ENCODE measurements at regions not wholly inside any gene's neighbourhood (a gene's known extent, or its start where the extent isn't known, plus 50 kb on each side); places are given as distances from the start of the nearest gene placed in this dataset.

GRCh38 chr22:19631899-19632667, 82.2 kb upstream of the SEPTIN5 start (continued):
- TF ChIP-seq BHLHE40 (IDR thresholded peaks at IDR 0.05; ENCODE audit: low read length): peak; percentile 70
- TF ChIP-seq RFX1 (IDR thresholded peaks at IDR 0.05): no peak
- TF ChIP-seq ZBTB2 (IDR thresholded peaks at IDR 0.05): peak; percentile 32; the same call in 1 of the 2 replicates
- TF ChIP-seq KLF1 (tag; IDR thresholded peaks at IDR 0.05): peak; percentile 61; the same call in 1 of the 2 replicates
- TF ChIP-seq ETV1 (tag; conservative IDR thresholded peaks at IDR 0.05; ENCODE audit: low read depth): 0 out of 2 replicates have a peak, but pooled peaks have one; percentile 32
- TF ChIP-seq RFX5 (IDR thresholded peaks at IDR 0.05; ENCODE audit: low read depth, low read length): 0 out of 2 replicates have a peak, but pooled peaks have one; percentile 18
- TF ChIP-seq YY1 (IDR thresholded peaks at IDR 0.05; ENCODE audit: borderline replicate concordance in 1 of 3, control insufficient read depth in 1 of 3, extremely low read depth in 1 of 3, insufficient read depth in 3 of 3, insufficient read length in 1 of 3, insufficient replicate concordance in 2 of 3, low read depth in 1 of 3, low read length in 2 of 3): peak in 2 of 3 experiments; percentile 23 to 66
- TF ChIP-seq IFI16 (CRISPR knock-in tag; IDR thresholded peaks at IDR 0.05): peak; percentile 69; the same call in 1 of the 2 replicates
- peak; percentile 79; the same call in 1 of the 2 replicates for TF ChIP-seq GTF2F1 (IDR thresholded peaks at IDR 0.05; ENCODE audit: low read depth, low read length)
- no peak for TF ChIP-seq MCM7 (IDR thresholded peaks at IDR 0.05)
- TF ChIP-seq CSDE1 (IDR thresholded peaks at IDR 0.05): no peak
- TF ChIP-seq EP300 (IDR thresholded peaks at IDR 0.05; ENCODE audit: low read length): peak; percentile 46; the same call in 1 of the 2 replicates
- peak; percentile 58; the same call in 1 of the 2 replicates for TF ChIP-seq ZKSCAN1 (IDR thresholded peaks at IDR 0.05; ENCODE audit: low read depth, low read length)
- 0 out of 4 replicates have a peak, but pooled peaks of 1 of the 2 experiments have one; percentile 28 for TF ChIP-seq ZNF639 (CRISPR knock-in tag; conservative IDR thresholded peaks at IDR 0.05 in 1 of 2, IDR thresholded peaks at IDR 0.05 in 1 of 2)
- no peak for TF ChIP-seq ZC3H4 (CRISPR knock-in tag; IDR thresholded peaks at IDR 0.05; ENCODE audit: borderline replicate concordance)
- no peak for TF ChIP-seq ZNF778 (CRISPR knock-in tag; IDR thresholded peaks at IDR 0.05)
- TF ChIP-seq ZFP36 (IDR thresholded peaks at IDR 0.05; ENCODE audit: low read depth, low read length, partially characterized antibody): peak; percentile 24
- TF ChIP-seq, protein P1, sequence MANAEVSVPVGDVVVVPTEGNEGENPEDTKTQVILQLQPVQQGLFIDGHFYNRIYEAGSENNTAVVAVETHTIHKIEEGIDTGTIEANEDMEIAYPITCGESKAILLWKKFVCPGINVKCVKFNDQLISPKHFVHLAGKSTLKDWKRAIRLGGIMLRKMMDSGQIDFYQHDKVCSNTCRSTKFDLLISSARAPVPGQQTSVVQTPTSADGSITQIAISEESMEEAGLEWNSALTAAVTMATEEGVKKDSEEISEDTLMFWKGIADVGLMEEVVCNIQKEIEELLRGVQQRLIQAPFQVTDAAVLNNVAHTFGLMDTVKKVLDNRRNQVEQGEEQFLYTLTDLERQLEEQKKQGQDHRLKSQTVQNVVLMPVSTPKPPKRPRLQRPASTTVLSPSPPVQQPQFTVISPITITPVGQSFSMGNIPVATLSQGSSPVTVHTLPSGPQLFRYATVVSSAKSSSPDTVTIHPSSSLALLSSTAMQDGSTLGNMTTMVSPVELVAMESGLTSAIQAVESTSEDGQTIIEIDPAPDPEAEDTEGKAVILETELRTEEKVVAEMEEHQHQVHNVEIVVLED (CRISPR knock-in tag; IDR thresholded peaks at IDR 0.05): peak; percentile 34; the same call in 1 of the 2 replicates
- TF ChIP-seq E4F1 (CRISPR knock-in tag; IDR thresholded peaks at IDR 0.05; ENCODE audit: borderline replicate concordance): no peak
- TF ChIP-seq TBL1XR1 (IDR thresholded peaks at IDR 0.05; ENCODE audit: low read length in 2 of 2): peak; percentile 67 to 87; a peak in 3 of 4 replicates
